ENCODE measurements at regions not wholly inside any gene's neighbourhood (a gene's known extent, or its start where the extent isn't known, plus 50 kb on each side); places are given as distances from the start of the nearest gene placed in this dataset.

- FAIRE-seq, result no peak
- peaks cover 6% of the 10 kb centered on the region for H3K27me3 ChIP-seq (ENCODE audit: control insufficient read depth, insufficient read depth, low read length)
- no peak for TF ChIP-seq CTCF (IDR thresholded peaks at IDR 0.05; ENCODE audit: insufficient read depth, low read length, severe bottlenecking)
- no peaks in the 10 kb centered on the region for H3K36me3 ChIP-seq (ENCODE audit: control insufficient read depth, insufficient read depth, low read length)
- DNase-seq (ENCODE audit: low read depth), result no peak
- no peak overlapping the region for H3K4me3 ChIP-seq (ENCODE audit: low read depth, low read length)
Observed at GRCh38 chr2:120810639-120811038, 75.0 kb downstream of the GLI2 start.

- DNase-seq (ENCODE audit: low read depth) (no peak), FAIRE-seq (no peak)
- H3K36me3 ChIP-seq (ENCODE audit: control insufficient read depth, insufficient read depth, low read length), result no peaks in the 10 kb centered on the region
- H3K4me3 ChIP-seq (ENCODE audit: low read depth, low read length), result no peak overlapping the region
- TF ChIP-seq CTCF (IDR thresholded peaks at IDR 0.05; ENCODE audit: insufficient read depth, low read length, severe bottlenecking), result no peak
- peaks cover 7% of the 10 kb centered on the region for H3K27me3 ChIP-seq (ENCODE audit: control insufficient read depth, insufficient read depth, low read length)
Observed at GRCh38 chr2:120812866-120813265, 77.2 kb downstream of the GLI2 start.

- no peak overlapping the region for H3K4me3 ChIP-seq (ENCODE audit: low read depth, low read length)
- no peaks in the 10 kb centered on the region for H3K36me3 ChIP-seq (ENCODE audit: control insufficient read depth, insufficient read depth, low read length)
- H3K27me3 ChIP-seq (ENCODE audit: control insufficient read depth, insufficient read depth, low read length), result peaks cover 7% of the 10 kb centered on the region
- FAIRE-seq, result no peak
- no peak for TF ChIP-seq CTCF (IDR thresholded peaks at IDR 0.05; ENCODE audit: insufficient read depth, low read length, severe bottlenecking)
- no peak for DNase-seq (ENCODE audit: low read depth)
Observed at GRCh38 chr2:120814352-120814751, 78.7 kb downstream of the GLI2 start.

- FAIRE-seq, result no peak
- no peak overlapping the region for H3K4me3 ChIP-seq (ENCODE audit: low read depth, low read length)
- TF ChIP-seq CTCF (IDR thresholded peaks at IDR 0.05; ENCODE audit: insufficient read depth, low read length, severe bottlenecking), result no peak
Observed at GRCh38 chr2:120815292-120815691, 79.6 kb downstream of the GLI2 start.

GRCh38 chr2:120817136-120817955, 81.7 kb downstream of the GLI2 start:
- no peak overlapping the region for H3K4me3 ChIP-seq (ENCODE audit: low read depth, low read length)
- TF ChIP-seq CTCF (IDR thresholded peaks at IDR 0.05; ENCODE audit: insufficient read depth, low read length, severe bottlenecking), result no peak
- no peak for FAIRE-seq
- H3K27me3 ChIP-seq (ENCODE audit: control insufficient read depth, insufficient read depth, low read length), result peaks cover 7% of the 10 kb centered on the region
- no peak for DNase-seq (ENCODE audit: low read depth)
- no peaks in the 10 kb centered on the region for H3K36me3 ChIP-seq (ENCODE audit: control insufficient read depth, insufficient read depth, low read length)

More at GRCh38 chr2:120815292-120815691, 79.6 kb downstream of the GLI2 start:
- no peaks in the 10 kb centered on the region for H3K36me3 ChIP-seq (ENCODE audit: control insufficient read depth, insufficient read depth, low read length)
- peaks cover 7% of the 10 kb centered on the region for H3K27me3 ChIP-seq (ENCODE audit: control insufficient read depth, insufficient read depth, low read length)
- no peak for DNase-seq (ENCODE audit: low read depth)

GRCh38 chr2:120817956-120818325, 82.3 kb downstream of the GLI2 start:
- no peak for TF ChIP-seq CTCF (IDR thresholded peaks at IDR 0.05; ENCODE audit: insufficient read depth, low read length, severe bottlenecking)
- peaks cover 7% of the 10 kb centered on the region for H3K27me3 ChIP-seq (ENCODE audit: control insufficient read depth, insufficient read depth, low read length)
- no peaks in the 10 kb centered on the region for H3K36me3 ChIP-seq (ENCODE audit: control insufficient read depth, insufficient read depth, low read length)
- FAIRE-seq (no peak), DNase-seq (ENCODE audit: low read depth) (no peak)
- H3K4me3 ChIP-seq (ENCODE audit: low read depth, low read length), result no peak overlapping the region
